SK-N-MC (cell line): ENCODE measurements at regions not wholly inside any gene's neighbourhood (a gene's known extent, or its start where the extent isn't known, plus 50 kb on each side); places are given as distances from the start of the nearest gene placed in this dataset.

ENCODE experiments used
- EZH2 ChIP-seq: fragments of 200-600 bp; sonication (generic); IDR thresholded peaks from one replicate; pipeline ENCODE4 v1.6.1; 2017; ENCODE audit warnings: antibody characterized with exemption
- FOXP2 ChIP-seq: optimal IDR thresholded peaks from 2 replicates; pipeline ENCODE3; 2011; ENCODE audit warnings: mild to moderate bottlenecking, moderate library complexity; ENCODE audit not compliant: insufficient read depth; ENCODE audit errors: extremely low read length, control extremely low read depth
- POLR2AphosphoS5 ChIP-seq: IDR thresholded peaks from 2 replicates; pipeline ENCODE4 v1.6.1; 2012; ENCODE audit warnings: mild to moderate bottlenecking, low read depth, low read length, borderline replicate concordance

- TF ChIP-seq EZH2 = no peak
- no peak for TF ChIP-seq POLR2AphosphoS5
- TF ChIP-seq FOXP2 = no peak
These were observed 50.8 kb upstream of the PIWIL1 start for GRCh38 chr12:130286741-130287440.
